Hematopoietic multipotent progenitor cell treated with erythropoietin and hydrocortisone succinate and interleukin-3 and kit ligand, for 15 days (in vitro differentiated cells): ENCODE measurements at regions not wholly inside any gene's neighbourhood (a gene's known extent, or its start where the extent isn't known, plus 50 kb on each side); places are given as distances from the start of the nearest gene placed in this dataset.

ENCODE experiments used
- DNase-seq: peaks from one replicate; pipeline ENCODE4 v3.0.0-alpha.2; 2015; ENCODE audit warnings: low spot score

DNA sequence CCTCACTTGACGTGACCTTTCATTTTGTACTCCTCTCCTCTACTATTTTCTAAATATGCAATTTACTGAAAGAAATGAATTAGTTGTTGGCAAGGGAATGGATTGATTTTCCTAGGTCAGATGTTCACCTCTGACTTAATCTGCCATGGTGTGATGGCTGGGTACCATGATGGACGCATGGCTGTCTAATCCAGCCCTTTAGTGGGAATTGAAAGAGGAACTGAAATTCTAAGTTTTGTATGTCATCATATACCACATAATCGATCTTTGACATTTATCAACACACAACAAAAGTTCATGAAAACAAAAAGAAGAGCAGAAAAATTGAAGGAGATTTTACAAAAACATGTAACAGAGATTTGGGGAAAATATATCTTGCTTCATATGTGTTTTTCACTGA, 331.3 kb upstream of the SNX7 start:
- DNase-seq = no peak

GRCh38 chr1:98328855-98329254, 332.7 kb upstream of the SNX7 start:
- DNase-seq = no peak

DNA sequence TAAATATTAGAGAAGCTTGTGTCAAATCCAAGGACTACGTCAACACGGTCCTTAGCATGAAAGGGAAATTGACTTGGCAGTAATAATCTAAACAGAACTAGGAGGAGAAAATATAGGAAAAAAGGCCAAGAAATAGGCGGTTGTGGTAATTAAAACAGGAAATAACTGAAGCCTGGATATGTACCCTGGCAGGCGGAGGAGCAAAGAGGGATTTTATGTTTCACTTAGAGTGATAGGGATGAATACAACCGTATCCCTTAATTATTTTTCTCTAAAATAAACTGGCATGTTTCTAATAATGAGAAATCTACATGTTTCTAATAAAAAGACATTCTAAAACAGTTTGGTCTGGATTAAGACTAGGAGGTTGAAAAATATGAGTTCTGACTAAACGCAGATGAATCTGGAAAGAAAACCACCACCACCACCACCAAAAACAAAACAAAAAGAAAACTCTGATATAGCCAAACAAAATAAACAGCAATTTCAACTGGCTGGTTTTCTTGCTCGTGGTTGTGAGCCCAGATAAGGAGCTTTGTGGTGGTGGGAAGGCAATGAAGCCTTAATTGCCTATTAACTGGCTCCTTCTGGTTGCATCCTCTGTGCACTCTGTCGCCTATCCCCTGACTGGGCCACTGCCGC, 334.2 kb upstream of the SNX7 start:
- DNase-seq = no peak

GRCh38 chr1:98325646-98326440, 335.7 kb upstream of the SNX7 start:
- DNase-seq = no peak

DNA sequence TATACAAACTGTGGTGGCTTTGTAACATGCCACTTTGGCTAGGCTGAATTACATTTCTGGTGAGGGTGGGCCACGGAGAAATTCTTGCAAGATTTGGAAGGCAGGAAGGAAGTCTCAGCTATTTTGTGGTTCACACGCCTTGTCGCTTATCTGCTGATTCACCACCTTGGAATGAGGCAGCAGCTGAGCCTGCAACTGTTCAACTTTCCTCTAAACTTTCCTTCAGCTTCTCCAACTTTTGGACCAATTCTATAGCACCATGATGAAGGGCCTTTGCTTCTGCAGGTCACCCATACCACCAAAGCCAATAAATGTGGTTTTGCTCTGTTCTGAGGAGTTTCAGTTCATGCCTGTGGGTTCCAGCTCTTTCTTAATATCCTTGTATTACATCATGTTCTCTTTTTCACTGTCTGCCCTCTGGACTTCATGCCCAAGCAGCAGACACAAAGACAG, 337.6 kb upstream of the SNX7 start:
- DNase-seq = no peak

DNA sequence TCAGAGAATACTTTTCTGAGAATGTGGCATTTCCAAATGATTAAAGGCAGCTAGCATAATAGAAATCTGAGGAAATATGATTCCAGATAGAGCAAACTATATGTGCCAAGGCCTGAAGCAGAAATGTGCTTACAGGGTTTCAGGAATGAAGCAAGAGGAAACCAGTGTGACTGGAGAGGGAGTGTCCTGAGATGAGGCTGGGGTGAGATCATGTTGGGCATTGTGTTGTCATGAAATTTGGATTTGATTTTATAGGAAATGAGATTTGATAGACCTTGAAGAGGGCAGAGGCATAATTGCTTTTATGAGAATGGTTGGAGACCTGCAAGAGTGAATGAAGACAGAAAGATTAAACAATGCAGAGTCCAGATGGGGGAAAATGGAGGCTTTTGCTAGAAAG, 338.1 kb upstream of the SNX7 start:
- DNase-seq = no peak

DNA sequence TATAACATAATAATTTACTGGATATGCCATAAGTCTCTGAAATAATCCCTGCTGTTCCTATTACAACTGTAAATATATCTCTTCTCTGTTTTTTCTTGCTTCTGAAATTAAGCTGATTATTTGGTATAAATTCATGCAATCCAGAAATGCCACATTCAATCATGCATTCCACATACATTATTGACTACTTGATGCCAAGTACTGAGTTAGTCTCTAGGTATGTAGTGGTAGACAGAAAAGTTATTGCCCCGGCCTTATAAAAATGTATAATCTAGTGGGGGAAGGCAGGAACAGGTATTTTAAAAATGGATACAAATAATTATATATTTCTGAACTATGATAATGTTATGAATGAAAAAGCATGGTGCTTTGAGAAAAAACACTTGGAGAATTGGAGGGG, 338.6 kb upstream of the SNX7 start:
- no peak for DNase-seq

DNA sequence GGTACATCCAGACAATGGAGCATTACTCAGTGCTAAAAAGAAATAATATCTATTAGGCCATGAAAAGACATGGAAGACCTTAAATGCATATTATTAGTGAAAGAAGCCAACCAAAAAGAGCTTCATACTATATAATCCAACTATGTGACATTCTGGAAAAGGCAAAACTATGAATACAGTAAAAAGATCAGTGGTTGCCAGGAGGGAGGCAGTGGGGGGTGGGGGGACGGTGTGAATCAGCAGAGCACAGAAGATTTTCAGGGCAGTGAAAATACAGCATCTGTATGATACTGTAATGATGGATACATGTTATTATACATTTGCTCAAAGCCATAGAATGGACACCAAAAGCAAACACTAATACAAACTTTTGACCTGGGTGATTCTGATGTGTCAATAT, 339.4 kb upstream of the SNX7 start:
- no peak for DNase-seq

- DNase-seq = no peak
These were observed 340.3 kb upstream of the SNX7 start for GRCh38 chr1:98321191-98321590.

DNA sequence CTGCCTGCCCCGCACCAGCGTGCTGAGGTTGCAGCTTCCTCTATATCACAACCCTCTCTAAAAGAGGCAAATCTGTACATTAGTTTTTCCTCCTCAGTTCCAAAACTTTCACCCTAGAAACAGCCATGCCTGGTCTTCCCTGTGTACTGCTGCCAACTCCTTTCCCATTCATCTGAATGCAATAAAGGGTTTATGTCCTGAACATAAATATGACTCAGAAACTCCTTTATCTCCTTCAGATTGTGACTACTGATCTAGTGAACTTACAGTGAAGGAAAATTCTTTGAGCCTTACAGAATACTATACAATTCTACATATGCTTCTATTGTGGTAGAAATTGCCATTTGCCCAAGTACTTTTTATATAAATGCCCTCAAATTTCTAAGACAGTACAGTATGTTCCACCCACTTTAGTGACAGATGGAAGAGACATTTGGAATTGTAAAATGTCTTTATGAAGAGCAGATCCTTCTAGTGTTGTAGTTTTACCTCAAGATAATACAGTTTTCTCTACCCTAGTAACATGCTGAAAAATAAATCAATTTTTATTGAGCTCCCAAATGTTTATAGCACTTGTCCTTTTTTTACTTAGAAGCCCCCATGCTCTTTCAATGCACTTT, 345.1 kb upstream of the SNX7 start:
- DNase-seq = no peak

- DNase-seq = no peak
These were observed 346.2 kb upstream of the SNX7 start for GRCh38 chr1:98315309-98315708.

GRCh38 chr1:98314601-98315000, 346.9 kb upstream of the SNX7 start:
- no peak for DNase-seq

GRCh38 chr1:98306517-98307089, 354.9 kb upstream of the SNX7 start:
- DNase-seq = no peak

- no peak for DNase-seq
These were observed 356.2 kb upstream of the SNX7 start for GRCh38 chr1:98305362-98305761.

DNA sequence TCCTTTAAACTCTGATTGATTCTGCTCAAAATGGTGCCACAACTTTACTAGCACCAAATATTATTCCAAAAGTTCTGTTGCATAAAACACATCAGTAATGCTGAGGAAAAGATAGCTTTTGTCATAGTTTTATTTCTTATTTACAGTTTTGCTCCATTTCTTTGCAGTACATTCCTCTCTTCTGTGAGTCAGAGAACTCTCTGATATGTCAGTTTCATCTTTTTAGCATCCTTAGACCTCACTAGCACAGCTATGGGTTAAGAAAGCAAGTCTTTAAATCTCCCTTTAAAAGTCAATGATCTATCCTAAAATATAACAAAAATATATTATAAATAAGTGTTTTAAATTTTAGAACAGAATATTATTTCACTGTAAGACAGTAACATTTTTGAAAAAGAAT, 356.6 kb upstream of the SNX7 start:
- no peak for DNase-seq

- no peak for DNase-seq
These were observed 361.7 kb upstream of the SNX7 start for GRCh38 chr1:98299861-98300260.

GRCh38 chr1:98299313-98299712, 362.2 kb upstream of the SNX7 start:
- no peak for DNase-seq

GRCh38 chr1:98298319-98298718, 363.2 kb upstream of the SNX7 start:
- no peak for DNase-seq

GRCh38 chr1:98296681-98297080, 364.8 kb upstream of the SNX7 start:
- no peak for DNase-seq

DNA sequence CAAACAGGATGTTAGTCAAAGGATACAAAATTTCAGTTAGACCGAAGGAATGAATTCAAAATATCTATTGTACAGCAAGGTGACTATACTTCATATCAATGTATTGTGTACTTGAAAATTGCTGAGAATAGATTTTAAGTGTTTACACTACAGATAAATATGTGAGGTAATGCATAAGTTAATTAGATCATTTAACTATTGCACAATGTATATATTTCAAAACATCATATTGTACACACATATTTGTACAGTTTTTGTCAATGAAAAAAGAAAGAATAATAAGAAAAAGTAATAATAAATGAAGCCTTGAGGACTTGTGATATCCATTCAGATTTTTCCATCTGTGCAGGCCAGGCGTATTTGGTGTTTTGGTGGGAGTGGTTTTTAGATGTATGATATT, 367.4 kb upstream of the SNX7 start:
- no peak for DNase-seq

GRCh38 chr1:98292994-98293393, 368.5 kb upstream of the SNX7 start:
- DNase-seq = no peak

- DNase-seq = no peak
These were observed 368.5 kb upstream of the DPYD start for GRCh38 chr1:98289311-98289710.

DNA sequence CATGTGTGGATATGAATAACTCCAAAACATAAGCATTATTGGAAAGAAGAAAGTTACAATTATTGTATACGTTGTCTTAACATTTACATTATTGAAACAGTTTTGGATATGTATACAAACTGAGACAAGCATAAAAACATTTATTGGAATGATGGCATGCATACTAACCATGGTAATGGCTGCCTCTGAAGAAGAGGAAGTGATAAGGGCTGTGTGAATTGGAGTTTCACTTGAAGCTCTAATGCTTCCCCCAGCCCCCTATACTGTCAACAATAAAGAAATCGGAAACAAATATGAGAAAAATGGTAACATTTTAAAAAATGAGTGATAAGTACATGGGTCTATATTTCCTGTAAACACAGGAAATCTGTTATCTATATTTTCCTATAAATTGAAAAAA, 367.7 kb upstream of the DPYD start:
- DNase-seq = no peak
